Aorta (tissue), 5 donors: ENCODE measurements at regions not wholly inside any gene's neighbourhood (a gene's known extent, or its start where the extent isn't known, plus 50 kb on each side); places are given as distances from the start of the nearest gene placed in this dataset.

ENCODE experiments used
- ATAC-seq: fragments of 200-7000 bp; cut with Tn5 transposase; one replicate; pipeline ENCODE4 v1.9.1; 2022; ENCODE audit warnings: moderate library complexity; ENCODE audit not compliant: low FRiP score
- DNase-seq, 2 donors: peaks; one replicate each; pipeline ENCODE4 v3.0.0-alpha.2; 2020
- H3K27ac ChIP-seq, 2 donors: one replicate each; pipeline ENCODE4 v1.5.1; 2013; ENCODE audit warnings: low read length in 2 of 2, mild to moderate bottlenecking in 2 of 2, moderate library complexity in 2 of 2, control low read depth in 1 of 2, inconsistent platforms in 1 of 2, low read depth in 1 of 2
- H3K27me3 ChIP-seq, 2 donors: one replicate each; pipeline ENCODE4 v1.6.1; 2013; ENCODE audit warnings: control low read depth in 1 of 2, low read length in 1 of 2, mild to moderate bottlenecking in 1 of 2, moderate library complexity in 1 of 2; ENCODE audit not compliant: insufficient read depth in 2 of 2, control insufficient read depth in 1 of 2
- H3K36me3 ChIP-seq, 2 donors: one replicate each; pipeline ENCODE4 v1.6.1; 2013; ENCODE audit warnings: control low read depth in 1 of 2, low read length in 1 of 2, mild to moderate bottlenecking in 1 of 2; ENCODE audit not compliant: insufficient read depth in 2 of 2, control insufficient read depth in 1 of 2
- H3K4me1 ChIP-seq, 2 donors: one replicate each; pipeline ENCODE4 v1.6.1; 2013; ENCODE audit warnings: low read length in 2 of 2, control low read depth in 1 of 2, mild to moderate bottlenecking in 1 of 2, moderate library complexity in 1 of 2; ENCODE audit not compliant: insufficient read depth in 2 of 2, control insufficient read depth in 1 of 2
- H3K4me3 ChIP-seq, 2 donors: one replicate each; pipeline ENCODE4 v1.5.1; 2013; ENCODE audit warnings: low read length in 2 of 2, control low read depth in 1 of 2, mild to moderate bottlenecking in 1 of 2
- H3K9me3 ChIP-seq: one replicate; pipeline ENCODE4 v1.6.1; 2013; ENCODE audit warnings: mild to moderate bottlenecking, low read length; ENCODE audit not compliant: control insufficient read depth
- WGBS, 2 donors: extraction: QIAGEN DNeasy Blood & Tissue Kit; methylation state at CpG; one replicate each; pipeline ENCODE4 v1.1.7; 2013; 5-methylcytosine and 5-hydroxymethylcytosine counted together
- intact Hi-C, 2 donors: fragments of 100-400 bp; cut with DNase I; formaldehyde crosslinking; loops; one replicate each; pipeline versions ENCODE4 v1.14.2 to v1.15.0; 2022
- donor health status: healthy with polysubstance abuse.
- donor health status: Bipolar disorder and iron deficiency.
- donor health status: DM: no; HTN: no; CAD: no.
- donor health status: DM: no; HTN: no; CAD: no.
- donor health status: DM: yes; HTN: yes; CAD: no.

- intact Hi-C loops: loop anchor here in 1 of 2 donors (10.0 kb wide), 1 partner anchor 53 kb away; no protein-coding TSS in a partner anchor
- Histone ChIP-seq H3K27me3 (no peaks in the 10 kb centered on the region), H3K4me1 (no peaks in the 10 kb centered on the region), H3K9me3 (no peaks in the 10 kb centered on the region), H3K4me3 (no peak overlapping the region), H3K27ac (no peak overlapping the region), H3K36me3 (no peaks in the 10 kb centered on the region)
- WGBS, 2 donors: 81 to 84% methylated on average over 2 of the region's 2 CpGs
- no peak for DNase-seq
- no peak for ATAC-seq
Observed at GRCh38 chr11:81897639-81898038, 836.0 kb downstream of the FAM181B start.

- intact Hi-C loops: loop anchor here in 1 of 2 donors (10.0 kb wide), 1 partner anchor 50 kb away; no protein-coding TSS in a partner anchor
- Histone ChIP-seq H3K36me3 (no peaks in the 10 kb centered on the region), H3K4me3 (no peak overlapping the region), H3K27ac (no peak overlapping the region), H3K27me3 (no peaks in the 10 kb centered on the region), H3K4me1 (no peaks in the 10 kb centered on the region), H3K9me3 (no peaks in the 10 kb centered on the region)
- DNase-seq: no peak
- 80 to 82% methylated on average over 3 of the region's 3 CpGs for WGBS, 2 donors
- ATAC-seq: no peak
Observed at GRCh38 chr11:81895258-81895657, 838.4 kb downstream of the FAM181B start.

GRCh38 chr11:81892770-81893635 lies 840.7 kb downstream of the FAM181B start:
- intact Hi-C loops: loop anchor here in 1 of 2 donors (10.0 kb wide), 1 partner anchor 48 kb away; no protein-coding TSS in a partner anchor
- no peaks in the 10 kb centered on the region for H3K27me3 ChIP-seq
- no peak overlapping the region for H3K27ac ChIP-seq
- H3K36me3 ChIP-seq: no peaks in the 10 kb centered on the region
- H3K9me3 ChIP-seq: no peaks in the 10 kb centered on the region
- ATAC-seq (peak; percentile 44), DNase-seq (no peak)
- no peaks in the 10 kb centered on the region for H3K4me1 ChIP-seq
- 92 to 93% methylated on average over 7 of the region's 7 CpGs for WGBS, 2 donors
- no peak overlapping the region for H3K4me3 ChIP-seq

- no peak for ATAC-seq
- H3K4me3 ChIP-seq: no peak overlapping the region
- no peak for DNase-seq
- H3K4me1 ChIP-seq: no peaks in the 10 kb centered on the region
- no peaks in the 10 kb centered on the region for H3K27me3 ChIP-seq
- H3K27ac ChIP-seq: no peak overlapping the region
- 86 to 95% methylated on average over 1 of the region's 1 CpG for WGBS, 2 donors
- intact Hi-C loops: no loop called here
- no peaks in the 10 kb centered on the region for H3K36me3 ChIP-seq
- H3K9me3 ChIP-seq: no peaks in the 10 kb centered on the region
Observed at GRCh38 chr11:81888391-81888790, 845.3 kb downstream of the FAM181B start.

GRCh38 chr11:81887671-81888070 lies 846.0 kb downstream of the FAM181B start:
- Histone ChIP-seq H3K27me3 (no peaks in the 10 kb centered on the region), H3K9me3 (no peaks in the 10 kb centered on the region), H3K27ac (no peak overlapping the region), H3K36me3 (no peaks in the 10 kb centered on the region), H3K4me1 (no peaks in the 10 kb centered on the region), H3K4me3 (no peak overlapping the region)
- intact Hi-C loops: no loop called here
- 95 to 100% methylated on average over 1 of the region's 1 CpG for WGBS, 2 donors
- no peak for DNase-seq
- ATAC-seq: no peak

GRCh38 chr11:81886406-81887075 lies 847.1 kb downstream of the FAM181B start:
- H3K9me3 ChIP-seq: no peaks in the 10 kb centered on the region

GRCh38 chr11:81874635-81875034 lies 859.0 kb downstream of the FAM181B start:
- Histone ChIP-seq H3K27ac (no peak overlapping the region), H3K4me1 (no peaks in the 10 kb centered on the region), H3K4me3 (no peak overlapping the region), H3K36me3 (no peaks in the 10 kb centered on the region), H3K9me3 (no peaks in the 10 kb centered on the region), H3K27me3 (no peaks in the 10 kb centered on the region)
- DNase-seq (no peak), ATAC-seq (no peak)
- intact Hi-C loops: no loop called here
- 41 to 59% methylated on average over 2 of the region's 2 CpGs for WGBS, 2 donors

More at GRCh38 chr11:81886406-81887075, 847.1 kb downstream of the FAM181B start:
- Histone ChIP-seq H3K4me1 (no peaks in the 10 kb centered on the region), H3K27ac (no peak overlapping the region), H3K4me3 (no peak overlapping the region), H3K27me3 (no peaks in the 10 kb centered on the region), H3K36me3 (no peaks in the 10 kb centered on the region)
- WGBS, 2 donors: 81 to 87% methylated on average over 2 of the region's 2 CpGs
- intact Hi-C loops: no loop called here
- no peak for ATAC-seq
- no peak for DNase-seq

GRCh38 chr11:81870815-81871214 lies 862.8 kb downstream of the FAM181B start:
- Histone ChIP-seq H3K4me1 (no peaks in the 10 kb centered on the region), H3K36me3 (no peaks in the 10 kb centered on the region), H3K4me3 (no peak overlapping the region), H3K27ac (no peak overlapping the region), H3K27me3 (no peaks in the 10 kb centered on the region), H3K9me3 (no peaks in the 10 kb centered on the region)
- intact Hi-C loops: no loop called here
- ATAC-seq: no peak
- whole genome bisulfite sequencing, 2 donors: 46 to 75% methylated on average over 2 of the region's 2 CpGs
- DNase-seq: no peak

GRCh38 chr11:81870066-81870412 lies 863.6 kb downstream of the FAM181B start:
- Histone ChIP-seq H3K27ac (no peak overlapping the region), H3K4me1 (no peaks in the 10 kb centered on the region), H3K9me3 (no peaks in the 10 kb centered on the region), H3K36me3 (no peaks in the 10 kb centered on the region), H3K4me3 (no peak overlapping the region), H3K27me3 (no peaks in the 10 kb centered on the region)
- WGBS, 2 donors: 23 to 41% methylated on average over 3 of the region's 3 CpGs
- intact Hi-C loops: no loop called here
- no peak for DNase-seq
- no peak for ATAC-seq
